OCI-LY1 (cell line): ENCODE measurements at regions not wholly inside any gene's neighbourhood (a gene's known extent, or its start where the extent isn't known, plus 50 kb on each side); places are given as distances from the start of the nearest gene placed in this dataset.

Experiments used
- EZH2 ChIP-seq: fragments of 200-600 bp; sonication (generic), shearing (Covaris generic); IDR thresholded peaks from 2 replicates; pipeline ENCODE4 v1.8.0; 2017; ENCODE audit warnings: borderline replicate concordance, mixed run types, mild to moderate bottlenecking, antibody characterized with exemption, low read length, moderate library complexity, mixed read lengths
- TF ChIP-seq, protein P1 (sequence below): fragments of 200-600 bp; sonication (generic), shearing (Covaris generic); IDR thresholded peaks from 2 replicates; pipeline ENCODE4 v1.5.1; 2017; ENCODE audit warnings: mild to moderate bottlenecking, antibody characterized with exemption, low read length, moderate library complexity, mixed read lengths

DNA sequence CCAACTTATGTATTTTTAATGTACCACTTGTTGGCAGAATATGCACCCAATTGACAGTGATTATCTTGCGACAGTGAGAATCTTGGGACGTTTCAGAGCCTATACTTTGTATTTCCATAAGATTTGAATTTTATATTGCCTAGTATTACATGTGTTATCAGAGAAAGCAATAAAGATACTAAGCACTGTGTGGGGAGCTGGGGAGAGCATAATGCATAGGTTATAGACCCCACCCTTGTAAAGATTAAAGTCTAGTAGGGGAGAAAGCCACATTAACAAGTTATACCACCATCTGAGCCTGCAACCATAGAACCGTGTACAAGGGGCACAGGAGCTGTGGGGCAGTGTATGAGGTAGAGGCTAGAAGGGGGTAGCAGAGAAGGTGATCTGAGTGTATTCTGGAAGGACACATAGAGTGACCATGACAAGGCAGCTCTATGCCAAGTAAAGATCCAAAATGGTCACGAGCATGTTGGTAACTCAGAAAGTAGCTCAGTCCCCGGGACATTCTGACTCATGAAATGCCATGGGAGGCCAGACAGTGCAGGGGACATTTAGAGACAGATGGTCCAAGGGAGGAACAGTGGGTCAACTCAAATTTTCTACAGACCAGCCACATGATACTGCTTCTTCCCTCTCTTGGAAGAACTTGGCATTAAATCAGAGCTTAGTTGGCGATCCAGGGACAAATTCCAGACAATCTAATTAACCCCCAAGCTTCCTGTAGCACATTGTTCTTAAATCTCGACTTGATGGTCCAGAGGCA, 84.5 kb downstream of the ADRA2A start:
- TF ChIP-seq, protein P1, sequence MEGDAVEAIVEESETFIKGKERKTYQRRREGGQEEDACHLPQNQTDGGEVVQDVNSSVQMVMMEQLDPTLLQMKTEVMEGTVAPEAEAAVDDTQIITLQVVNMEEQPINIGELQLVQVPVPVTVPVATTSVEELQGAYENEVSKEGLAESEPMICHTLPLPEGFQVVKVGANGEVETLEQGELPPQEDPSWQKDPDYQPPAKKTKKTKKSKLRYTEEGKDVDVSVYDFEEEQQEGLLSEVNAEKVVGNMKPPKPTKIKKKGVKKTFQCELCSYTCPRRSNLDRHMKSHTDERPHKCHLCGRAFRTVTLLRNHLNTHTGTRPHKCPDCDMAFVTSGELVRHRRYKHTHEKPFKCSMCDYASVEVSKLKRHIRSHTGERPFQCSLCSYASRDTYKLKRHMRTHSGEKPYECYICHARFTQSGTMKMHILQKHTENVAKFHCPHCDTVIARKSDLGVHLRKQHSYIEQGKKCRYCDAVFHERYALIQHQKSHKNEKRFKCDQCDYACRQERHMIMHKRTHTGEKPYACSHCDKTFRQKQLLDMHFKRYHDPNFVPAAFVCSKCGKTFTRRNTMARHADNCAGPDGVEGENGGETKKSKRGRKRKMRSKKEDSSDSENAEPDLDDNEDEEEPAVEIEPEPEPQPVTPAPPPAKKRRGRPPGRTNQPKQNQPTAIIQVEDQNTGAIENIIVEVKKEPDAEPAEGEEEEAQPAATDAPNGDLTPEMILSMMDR = no peak
- TF ChIP-seq EZH2 = no peak
